IPS-NIHi7 (cell line): ENCODE measurements at regions not wholly inside any gene's neighbourhood (a gene's known extent, or its start where the extent isn't known, plus 50 kb on each side); places are given as distances from the start of the nearest gene placed in this dataset.

Experiments used
- DNase-seq: peaks from one replicate; pipeline ENCODE4 v3.0.0; 2012; ENCODE audit warnings: mixed read lengths; ENCODE audit errors: extremely low spot score

- DNase-seq = no peak
These were observed 50.3 kb downstream of the BMAL2 start for GRCh38 chr12:27382924-27383323.

GRCh38 chr12:27383429-27384260 is 51.0 kb downstream of the BMAL2 start:
- peak; percentile 91 for DNase-seq

- DNase-seq = no peak
These were observed 51.6 kb downstream of the BMAL2 start for GRCh38 chr12:27384261-27384590.

- no peak for DNase-seq
These were observed 53.3 kb downstream of the BMAL2 start for GRCh38 chr12:27385766-27386564.

- no peak for DNase-seq
These were observed 54.8 kb downstream of the BMAL2 start for GRCh38 chr12:27387473-27387872.

DNA sequence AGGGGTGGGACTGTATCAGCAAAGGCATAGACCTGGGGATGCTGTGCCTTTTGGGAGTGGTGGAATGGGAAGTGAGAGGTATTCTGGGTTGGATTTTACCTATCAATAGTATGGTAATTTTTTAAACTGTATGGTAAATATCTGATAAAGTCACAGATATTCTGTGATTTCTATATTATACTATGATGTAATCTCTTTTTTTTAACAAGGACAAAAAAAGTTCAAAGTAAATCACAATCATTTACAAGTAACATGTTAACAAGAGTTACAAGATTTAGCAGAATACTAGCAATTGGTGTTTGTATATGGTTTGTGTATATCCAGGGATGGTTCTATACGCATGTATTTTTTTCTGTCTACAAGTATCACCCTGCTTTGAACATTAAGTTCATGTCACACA is 56.0 kb downstream of the BMAL2 start:
- no peak for DNase-seq

DNA sequence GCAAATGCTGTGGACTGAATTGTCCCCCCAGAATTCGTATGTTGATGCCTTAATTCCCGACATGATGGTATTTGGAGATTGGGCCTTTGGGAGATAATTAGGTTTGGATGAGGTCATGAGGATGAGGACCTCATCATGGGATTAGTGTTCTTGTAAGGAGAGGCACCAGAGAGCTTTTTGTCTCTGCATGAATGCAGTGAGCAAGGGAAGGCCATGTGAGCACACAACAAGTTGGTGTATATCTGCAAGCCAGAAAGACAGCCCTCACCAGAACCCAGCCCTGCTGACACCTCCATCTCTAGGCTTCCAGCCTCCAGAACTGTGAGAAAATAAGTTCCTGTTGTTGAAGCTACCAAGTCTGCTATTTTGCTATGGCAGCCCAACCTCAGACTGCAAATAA is 51.9 kb upstream of the SMCO2 start:
- no peak for DNase-seq

DNA sequence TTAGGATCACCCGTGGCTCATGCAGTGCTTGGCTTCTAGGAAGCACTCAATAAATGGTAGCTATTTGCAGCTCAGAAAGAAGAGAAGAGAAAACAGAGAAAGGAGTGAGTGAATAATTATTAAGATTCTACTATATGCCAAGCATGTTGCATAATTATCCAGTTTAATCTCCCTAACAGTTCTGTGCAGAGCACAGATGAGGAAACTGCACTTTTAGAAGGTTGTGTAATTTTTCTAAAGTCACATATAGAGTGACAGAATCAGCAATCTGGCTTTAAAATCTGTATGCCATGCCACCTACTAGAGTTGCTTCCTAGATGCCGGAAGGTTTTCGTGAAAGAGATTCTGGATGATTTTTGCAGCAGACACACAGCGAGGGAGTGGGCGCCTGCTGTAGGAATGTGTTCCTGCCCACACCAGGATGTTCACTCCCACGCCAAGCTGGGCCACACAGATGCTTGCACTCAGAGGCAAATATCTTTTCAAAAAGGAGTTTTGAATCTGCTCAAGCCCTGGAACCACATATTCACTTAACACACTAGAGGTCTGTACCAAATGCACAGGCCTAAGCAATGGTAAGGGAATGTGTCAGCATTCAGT is 50.2 kb upstream of the SMCO2 start:
- DNase-seq = no peak
